ENCODE measurements at regions not wholly inside any gene's neighbourhood (a gene's known extent, or its start where the extent isn't known, plus 50 kb on each side); places are given as distances from the start of the nearest gene placed in this dataset.

GRCh38 chr4:181618896-181619295 is 624.3 kb upstream of the TENM3 start:
- DNase-seq (no peak), ATAC-seq (no peak)
- no peak overlapping the region for H3K4me3 ChIP-seq
- intact Hi-C loops (cut with DNase I): no loop called here
- peaks cover 0 to 8% (median 0%) of the 10 kb centered on the region in 9 donors for H3K4me1 ChIP-seq
- H3K27ac ChIP-seq: no peak overlapping the region
- H3K27me3 ChIP-seq: no peaks in the 10 kb centered on the region
- H3K36me3 ChIP-seq: no peaks in the 10 kb centered on the region
- no peak for TF ChIP-seq CTCF (IDR thresholded peaks at IDR 0.05)
- H3K9me3 ChIP-seq: no peaks in the 10 kb centered on the region
- 71 to 78% methylated on average over 5 of the region's 5 CpGs for WGBS, 2 donors

- H3K27ac ChIP-seq: no peak overlapping the region
- 83 to 84% methylated on average over 7 of the region's 7 CpGs for WGBS, 2 donors
- H3K36me3 ChIP-seq: no peaks in the 10 kb centered on the region
- no peak for ATAC-seq
- H3K27me3 ChIP-seq: no peaks in the 10 kb centered on the region
- intact Hi-C loops (cut with DNase I): no loop called here
- no peaks in the 10 kb centered on the region for H3K9me3 ChIP-seq
- no peak overlapping the region for H3K4me3 ChIP-seq
- DNase-seq: no peak
- H3K4me1 ChIP-seq: peaks cover 0 to 8% (median 0%) of the 10 kb centered on the region in 9 donors
- TF ChIP-seq CTCF (IDR thresholded peaks at IDR 0.05): no peak
These were observed 623.6 kb upstream of the TENM3 start for GRCh38 chr4:181619651-181620050.

GRCh38 chr4:181637186-181638105 is 605.8 kb upstream of the TENM3 start:
- intact Hi-C loops (cut with DNase I): no loop called here
- TF ChIP-seq CTCF (IDR thresholded peaks at IDR 0.05): no peak
- Histone ChIP-seq H3K27ac (no peak overlapping the region), H3K4me1 (no peaks in the 10 kb centered on the region), H3K9me3 (peaks cover 0 to 6% (median 0%) of the 10 kb centered on the region in 11 donors), H3K36me3 (no peaks in the 10 kb centered on the region), H3K4me3 (no peak overlapping the region), H3K27me3 (no peaks in the 10 kb centered on the region)
- DNase-seq: no peak
- 75 to 79% methylated on average over 12 of the region's 12 CpGs for WGBS, 2 donors
- peak in 2 of 8 donors; percentile 50 to 73 for ATAC-seq

- Histone ChIP-seq H3K4me3 (no peak overlapping the region), H3K27me3 (no peaks in the 10 kb centered on the region), H3K36me3 (no peaks in the 10 kb centered on the region), H3K27ac (no peak overlapping the region), H3K9me3 (peaks cover 0 to 11% (median 0%) of the 10 kb centered on the region in 11 donors), H3K4me1 (no peaks in the 10 kb centered on the region)
- intact Hi-C loops (cut with DNase I): no loop called here
- TF ChIP-seq CTCF (IDR thresholded peaks at IDR 0.05): no peak
- ATAC-seq: no peak
- 83 to 86% methylated on average over 2 of the region's 2 CpGs for WGBS, 2 donors
- no peak for DNase-seq
These were observed 599.7 kb upstream of the TENM3 start for GRCh38 chr4:181643466-181643865.
